GM18861 (cell line): ENCODE measurements at regions not wholly inside any gene's neighbourhood (a gene's known extent, or its start where the extent isn't known, plus 50 kb on each side); places are given as distances from the start of the nearest gene placed in this dataset.
"Not testable (repeated sequence)": the region's sequence is repeated elsewhere in the genome, so short reads cannot be mapped to it uniquely, and the experiment has no call there.

Source experiments
- ATAC-seq: cut with Tn5 transposase; IDR thresholded peaks from one replicate; pipeline ENCODE4 v1.9.1; 2021; ENCODE audit not compliant: unreplicated experiment

- ATAC-seq = no peak
Measured at GRCh38 chr11:26896719-26897118, 97.2 kb upstream of the FIBIN start.

GRCh38 chr11:26898799-26899198 lies 95.1 kb upstream of the FIBIN start:
- no peak for ATAC-seq

- ATAC-seq = no peak
Measured at GRCh38 chr11:26901162-26901561, 92.8 kb upstream of the FIBIN start.

- no peak for ATAC-seq
Measured at GRCh38 chr11:26904132-26904531, 89.8 kb upstream of the FIBIN start.

DNA sequence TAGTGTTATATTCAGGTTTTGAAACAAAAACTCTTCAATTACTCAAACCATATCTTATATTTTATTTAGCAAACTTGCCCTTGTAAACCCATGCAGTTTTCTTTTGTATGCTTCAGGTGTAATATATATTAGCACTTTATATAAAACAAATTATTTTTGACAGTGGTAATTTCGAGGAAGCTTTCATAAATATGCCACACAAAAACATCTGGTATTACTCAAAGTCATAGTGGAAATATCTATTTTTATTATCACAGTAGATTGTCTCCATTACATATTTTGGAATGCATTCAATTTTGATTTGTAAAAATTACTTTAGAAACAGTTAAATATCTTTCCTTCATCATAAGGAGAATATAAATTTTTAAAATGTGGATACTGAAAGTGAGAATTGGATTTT lies 89.1 kb upstream of the FIBIN start:
- ATAC-seq = no peak

- no peak for ATAC-seq
Measured at GRCh38 chr11:26905368-26905767, 88.5 kb upstream of the FIBIN start.

DNA sequence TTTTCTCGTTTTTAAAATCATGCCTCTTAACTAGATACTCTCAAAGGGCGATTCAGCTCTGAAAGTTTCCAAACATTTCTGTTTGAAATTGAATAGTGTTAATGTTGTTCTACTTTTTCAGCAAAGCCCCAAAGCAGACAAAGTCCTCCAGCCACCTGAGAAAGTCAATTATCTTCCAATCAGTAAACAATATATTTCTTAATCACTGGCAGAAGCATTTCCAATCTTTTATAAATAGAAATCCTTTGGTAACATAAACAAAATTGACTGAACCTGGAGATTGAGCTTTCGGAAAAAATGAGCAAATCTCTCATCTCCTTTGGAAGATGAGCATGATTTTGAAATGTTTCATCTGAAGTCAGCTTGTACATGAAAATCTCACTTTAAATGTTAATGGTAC lies 84.4 kb upstream of the FIBIN start:
- ATAC-seq = no peak

GRCh38 chr11:26909991-26910591 lies 83.8 kb upstream of the FIBIN start:
- ATAC-seq = no peak

GRCh38 chr11:26914968-26915367 lies 78.9 kb upstream of the FIBIN start:
- ATAC-seq = peak; percentile 65

- ATAC-seq = no peak
Measured at GRCh38 chr11:26916805-26917204, 77.1 kb upstream of the FIBIN start.

DNA sequence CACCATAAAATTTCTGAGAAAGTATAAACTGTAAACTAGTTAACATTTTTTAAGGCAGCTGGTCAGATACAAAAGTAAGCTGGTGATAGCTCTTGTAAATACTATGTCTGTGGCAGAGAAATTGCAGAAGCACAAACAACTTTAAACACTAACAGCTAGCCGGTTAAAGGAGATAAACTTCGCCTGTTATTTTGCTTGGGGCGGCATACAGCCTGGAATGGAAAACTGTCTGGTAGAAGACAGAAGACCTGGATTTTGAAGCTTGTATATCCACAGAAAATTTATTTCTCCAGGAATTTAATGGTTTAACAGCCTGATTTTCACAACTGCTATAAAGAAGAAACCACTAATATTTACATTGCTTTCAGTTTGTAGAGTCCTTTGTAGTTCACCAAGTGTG lies 65.3 kb upstream of the FIBIN start:
- no peak for ATAC-seq

DNA sequence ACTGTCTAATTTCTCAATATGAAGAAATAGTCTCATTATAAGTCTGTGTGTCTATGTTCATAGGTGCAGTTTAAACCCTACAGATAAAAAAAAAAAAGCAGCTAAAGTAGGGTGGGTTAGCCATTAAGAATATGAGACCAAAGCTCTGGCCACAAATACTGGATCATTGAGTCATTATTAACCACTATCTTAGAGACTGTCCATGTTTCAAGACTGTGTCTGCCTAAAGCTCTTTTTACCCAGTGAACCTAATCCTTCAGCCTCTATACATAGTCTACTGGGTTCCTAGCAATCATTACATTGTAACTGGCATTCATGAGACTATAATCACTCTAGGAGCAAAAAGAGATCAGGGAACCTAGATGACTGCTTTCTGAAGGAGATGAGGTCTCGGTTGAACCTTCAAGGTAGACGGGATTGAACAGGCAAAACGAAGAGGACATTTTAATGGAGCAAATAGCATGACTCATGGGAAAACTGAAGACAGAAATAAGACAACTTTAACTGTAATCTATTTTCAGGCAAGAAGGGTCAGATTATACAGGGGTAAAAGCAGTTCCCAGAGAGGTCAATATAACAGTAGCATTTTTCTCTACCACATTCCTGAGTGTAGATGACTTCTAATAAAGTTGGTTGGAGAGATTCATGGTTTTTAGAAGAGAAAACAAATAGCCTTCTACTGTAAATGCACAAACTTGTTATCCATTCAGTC lies 64.0 kb upstream of the FIBIN start:
- no peak for ATAC-seq

GRCh38 chr11:26930518-26931247 lies 63.2 kb upstream of the FIBIN start:
- no peak for ATAC-seq

DNA sequence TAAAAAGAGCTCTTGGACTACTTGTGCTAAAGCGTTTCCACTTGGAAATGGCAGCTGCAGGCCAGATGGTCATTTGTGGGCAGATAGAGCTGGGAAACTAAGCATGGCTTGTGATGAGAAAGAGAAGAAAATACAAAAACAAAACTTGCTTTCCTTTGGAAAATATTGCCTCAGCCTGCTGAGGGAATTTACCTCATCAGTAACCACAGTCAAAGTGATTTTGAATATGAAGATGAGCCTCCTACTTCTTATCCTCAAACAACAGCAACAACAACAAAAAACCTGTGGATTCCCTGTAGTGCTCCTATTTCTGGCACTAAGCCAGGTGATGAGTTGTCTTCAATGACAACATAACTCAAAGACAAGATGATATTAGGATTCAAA lies 62.7 kb upstream of the FIBIN start:
- ATAC-seq = no peak

DNA sequence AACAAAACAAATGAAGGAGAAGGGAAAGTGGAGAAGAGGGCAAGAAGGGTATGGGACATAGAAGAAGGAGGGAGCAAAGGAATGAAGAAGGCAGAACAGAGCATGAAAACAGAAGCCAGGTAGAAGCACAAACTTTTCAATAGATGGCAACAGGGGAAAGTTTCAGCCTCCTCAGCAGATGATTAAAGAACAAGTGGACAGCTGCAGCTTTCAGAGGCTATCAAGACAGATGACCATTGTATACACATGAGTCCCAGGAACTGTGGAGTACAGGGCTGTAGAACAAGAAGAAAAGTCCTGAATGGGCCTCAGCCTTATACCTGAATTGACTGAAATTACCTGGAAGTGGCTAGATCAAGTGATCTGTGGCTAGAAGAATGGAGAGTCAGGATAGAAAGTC lies 62.0 kb upstream of the FIBIN start:
- no peak for ATAC-seq

GRCh38 chr11:26936109-26936508 lies 57.8 kb upstream of the FIBIN start:
- no peak for ATAC-seq

- ATAC-seq = no peak
Measured at GRCh38 chr11:26937386-26937785, 56.5 kb upstream of the FIBIN start.

DNA sequence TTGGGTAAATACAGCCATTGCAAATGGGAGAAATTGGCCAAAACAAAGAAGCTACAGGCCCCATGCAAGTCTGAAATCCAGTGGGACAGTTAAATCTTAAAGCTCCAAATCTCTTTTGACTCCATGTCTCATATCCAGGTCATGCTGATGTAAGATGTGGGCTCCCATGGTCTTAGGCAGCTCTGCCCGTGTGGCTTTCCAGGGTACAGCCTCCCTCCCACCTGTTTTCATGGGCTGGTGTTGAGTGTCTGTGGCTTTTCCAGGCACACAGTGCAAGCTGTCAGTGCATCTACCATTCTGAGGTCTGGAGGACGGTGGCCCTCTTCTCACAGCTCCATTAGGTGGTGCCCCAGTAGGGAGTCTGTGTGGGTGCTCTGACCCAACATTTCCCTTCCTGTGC lies 53.4 kb upstream of the FIBIN start:
- not testable (repeated sequence) for ATAC-seq

DNA sequence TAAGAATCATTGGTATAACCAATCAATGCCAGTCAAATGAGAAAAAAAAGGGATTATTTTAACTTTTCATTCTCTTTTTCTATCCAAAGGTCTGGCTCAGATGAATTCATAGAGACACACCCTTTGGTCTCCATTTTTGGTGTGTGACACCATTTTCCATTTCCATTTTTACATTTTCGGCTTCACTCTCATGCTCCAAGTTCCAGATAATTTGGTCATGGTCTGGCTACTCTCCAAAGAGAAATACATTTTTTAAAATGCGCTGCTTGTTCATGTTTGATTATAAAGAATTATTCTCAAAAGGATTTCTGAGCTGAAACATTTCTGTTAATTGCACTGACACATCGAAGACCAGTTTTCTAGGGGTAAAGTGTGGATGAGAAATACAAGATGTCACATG lies 51.6 kb upstream of the FIBIN start:
- ATAC-seq = no peak

DNA sequence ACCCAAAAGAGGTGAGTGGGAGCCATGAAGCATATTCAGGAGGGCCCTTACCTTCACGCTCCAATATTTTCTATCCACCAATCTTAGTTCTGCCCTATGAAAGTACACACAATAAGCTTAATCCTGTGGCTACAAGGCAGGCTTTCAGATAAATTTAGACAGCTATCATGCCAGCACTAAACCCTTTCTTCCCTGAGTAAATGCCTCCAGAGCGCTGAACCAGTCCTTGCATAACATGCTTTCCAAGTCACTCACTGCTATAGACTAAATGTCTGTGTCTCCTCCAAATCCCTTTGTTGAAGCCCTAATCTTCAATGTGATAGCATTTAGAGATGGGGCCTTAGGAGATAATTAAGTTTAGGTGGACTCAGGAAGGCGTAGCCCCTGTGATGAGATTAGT lies 50.3 kb upstream of the FIBIN start:
- no peak for ATAC-seq
